ENCODE measurements at regions not wholly inside any gene's neighbourhood (a gene's known extent, or its start where the extent isn't known, plus 50 kb on each side); places are given as distances from the start of the nearest gene placed in this dataset.
"Not testable (repeated sequence)": the region's sequence is repeated elsewhere in the genome, so short reads cannot be mapped to it uniquely, and the experiment has no call there.

DNA sequence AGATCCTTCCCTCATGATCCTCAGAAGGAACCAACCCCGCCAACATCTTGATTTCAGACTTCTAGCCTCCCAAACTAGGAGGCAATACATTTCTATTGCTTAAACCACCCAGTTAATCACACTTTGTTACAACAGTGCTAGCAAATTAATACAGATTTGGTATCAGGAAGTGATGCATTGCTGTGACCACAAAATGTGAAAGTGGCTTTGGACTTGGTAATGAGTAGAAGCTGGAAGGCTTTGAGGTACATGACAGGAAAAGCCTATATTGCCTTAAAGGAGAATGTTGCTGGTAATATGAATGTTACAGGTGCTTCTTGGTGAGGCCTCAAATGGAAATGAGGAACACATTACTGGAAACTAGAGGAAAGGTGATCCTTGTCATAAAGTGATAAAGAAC is 260.3 kb downstream of the SATB2 start:
- Histone ChIP-seq H3K36me3 (no peaks in the 10 kb centered on the region), H3K4me3 (no peak overlapping the region), H3K9me3 (no peaks in the 10 kb centered on the region), H3K27ac (no peak overlapping the region), H3K4me1 (no peaks in the 10 kb centered on the region), H3K27me3 (no peaks in the 10 kb centered on the region)
- DNase-seq (ENCODE audit: low spot score), result no peak
- TF ChIP-seq, protein P1, sequence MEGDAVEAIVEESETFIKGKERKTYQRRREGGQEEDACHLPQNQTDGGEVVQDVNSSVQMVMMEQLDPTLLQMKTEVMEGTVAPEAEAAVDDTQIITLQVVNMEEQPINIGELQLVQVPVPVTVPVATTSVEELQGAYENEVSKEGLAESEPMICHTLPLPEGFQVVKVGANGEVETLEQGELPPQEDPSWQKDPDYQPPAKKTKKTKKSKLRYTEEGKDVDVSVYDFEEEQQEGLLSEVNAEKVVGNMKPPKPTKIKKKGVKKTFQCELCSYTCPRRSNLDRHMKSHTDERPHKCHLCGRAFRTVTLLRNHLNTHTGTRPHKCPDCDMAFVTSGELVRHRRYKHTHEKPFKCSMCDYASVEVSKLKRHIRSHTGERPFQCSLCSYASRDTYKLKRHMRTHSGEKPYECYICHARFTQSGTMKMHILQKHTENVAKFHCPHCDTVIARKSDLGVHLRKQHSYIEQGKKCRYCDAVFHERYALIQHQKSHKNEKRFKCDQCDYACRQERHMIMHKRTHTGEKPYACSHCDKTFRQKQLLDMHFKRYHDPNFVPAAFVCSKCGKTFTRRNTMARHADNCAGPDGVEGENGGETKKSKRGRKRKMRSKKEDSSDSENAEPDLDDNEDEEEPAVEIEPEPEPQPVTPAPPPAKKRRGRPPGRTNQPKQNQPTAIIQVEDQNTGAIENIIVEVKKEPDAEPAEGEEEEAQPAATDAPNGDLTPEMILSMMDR (IDR thresholded peaks at IDR 0.05), result no peak

DNA sequence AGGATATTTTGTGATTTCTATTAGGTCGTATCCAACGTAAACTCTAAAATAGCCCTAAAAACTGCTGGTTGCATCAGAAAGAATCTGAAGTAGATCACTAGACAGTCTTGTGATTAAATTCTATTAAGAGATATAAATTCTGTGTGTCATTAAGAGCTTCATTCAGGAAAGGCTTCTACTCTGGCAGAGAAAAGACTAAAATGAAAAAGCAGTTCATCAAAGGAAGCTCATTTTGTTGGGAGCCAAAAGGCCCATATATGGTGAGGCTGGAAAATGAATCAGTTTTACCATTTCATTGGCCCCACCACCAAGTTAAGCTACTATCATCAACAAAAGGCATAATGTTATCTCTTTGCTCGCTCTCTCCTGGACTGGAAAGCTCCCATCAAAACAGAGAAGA is 261.1 kb downstream of the SATB2 start:
- H3K27ac ChIP-seq, result no peak overlapping the region
- TF ChIP-seq, protein P1 (IDR thresholded peaks at IDR 0.05), result no peak
- H3K4me3 ChIP-seq, result no peak overlapping the region

DNA sequence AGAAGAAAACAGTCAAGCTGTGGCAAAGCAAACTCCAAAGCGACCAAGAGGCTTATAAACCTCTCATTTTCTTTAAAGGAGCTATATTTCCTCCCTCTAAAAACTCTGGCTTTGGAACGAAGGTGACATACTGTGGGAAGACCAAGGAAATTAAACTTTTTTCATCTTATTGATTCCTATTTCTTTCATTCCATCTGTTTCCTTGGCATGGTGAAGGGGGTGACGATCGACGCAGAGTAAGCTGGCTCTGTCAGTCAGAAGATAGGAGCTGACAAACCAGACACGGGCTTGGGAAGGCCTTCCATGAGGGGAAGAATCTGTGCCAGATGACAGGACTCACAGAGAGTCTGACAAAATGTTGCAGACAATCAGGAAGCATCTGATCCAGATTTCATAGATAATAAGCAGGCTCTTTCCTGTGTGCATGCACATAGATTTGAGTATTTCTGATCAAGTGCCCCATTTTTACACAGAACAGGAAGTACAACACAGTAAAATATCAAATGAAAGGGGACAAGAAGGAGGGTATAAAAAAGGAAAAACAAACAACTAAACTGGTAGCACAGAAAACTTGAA is 261.7 kb downstream of the SATB2 start:
- Histone ChIP-seq H3K4me3 (no peak overlapping the region), H3K36me3 (no peaks in the 10 kb centered on the region), H3K4me1 (no peaks in the 10 kb centered on the region), H3K9me3 (no peaks in the 10 kb centered on the region), H3K27me3 (no peaks in the 10 kb centered on the region), H3K27ac (no peak overlapping the region)
- TF ChIP-seq, protein P1 (IDR thresholded peaks at IDR 0.05), result no peak
- DNase-seq (ENCODE audit: low spot score), result no peak

More for the DNA sequence above, 261.1 kb downstream of the SATB2 start:
- Histone ChIP-seq H3K36me3 (no peaks in the 10 kb centered on the region), H3K4me1 (no peaks in the 10 kb centered on the region), H3K9me3 (no peaks in the 10 kb centered on the region), H3K27me3 (no peaks in the 10 kb centered on the region)
- no peak for DNase-seq (ENCODE audit: low spot score)

DNA sequence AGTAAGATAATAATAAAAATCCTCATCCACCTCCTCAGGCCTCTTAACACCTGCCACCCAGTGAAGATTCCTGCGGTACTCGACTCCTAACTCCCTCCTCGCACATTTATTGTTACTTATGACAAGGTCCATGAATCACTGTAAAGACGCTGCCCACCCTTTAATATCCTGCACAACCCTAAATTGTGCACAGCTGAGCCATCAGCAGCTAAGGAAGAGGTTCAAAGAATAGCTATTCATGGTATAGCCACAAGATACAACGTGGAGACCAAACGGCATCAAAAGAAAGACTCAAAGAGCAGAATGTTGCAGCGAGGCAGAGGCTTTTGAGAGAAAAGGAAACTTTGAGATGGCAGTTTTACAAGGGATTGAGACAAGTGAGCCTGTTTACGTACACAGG is 266.3 kb downstream of the SATB2 start:
- no peaks in the 10 kb centered on the region for H3K27me3 ChIP-seq
- H3K4me1 ChIP-seq, result no peaks in the 10 kb centered on the region
- H3K4me3 ChIP-seq, result no peak overlapping the region
- DNase-seq (ENCODE audit: low spot score), result no peak
- TF ChIP-seq, protein P1 (IDR thresholded peaks at IDR 0.05), result no peak
- H3K36me3 ChIP-seq, result no peaks in the 10 kb centered on the region
- H3K27ac ChIP-seq, result no peak overlapping the region
- H3K9me3 ChIP-seq, result no peaks in the 10 kb centered on the region

DNA sequence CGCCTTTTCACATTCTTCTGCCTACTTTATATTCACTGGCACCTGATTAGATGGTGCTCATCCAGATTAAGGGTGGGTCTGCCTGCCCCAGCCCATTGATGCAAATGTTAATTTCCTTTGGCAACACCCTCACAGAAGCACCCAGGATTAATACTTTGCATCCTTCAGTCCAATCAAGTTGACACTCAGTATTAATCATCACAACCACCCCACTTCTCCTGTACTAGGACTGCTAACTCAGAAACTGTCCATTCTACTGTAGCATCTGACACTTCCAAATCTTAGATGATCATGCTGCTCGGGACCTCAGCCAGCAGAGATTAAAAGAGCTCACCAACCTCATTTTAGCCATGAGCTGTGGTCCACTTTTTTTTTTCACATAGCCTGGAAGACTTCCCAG is 268.5 kb downstream of the SATB2 start:
- H3K4me1 ChIP-seq, result no peaks in the 10 kb centered on the region
- no peak overlapping the region for H3K4me3 ChIP-seq
- no peaks in the 10 kb centered on the region for H3K9me3 ChIP-seq
- TF ChIP-seq, protein P1 (IDR thresholded peaks at IDR 0.05), result no peak
- no peak for DNase-seq (ENCODE audit: low spot score)
- H3K36me3 ChIP-seq, result no peaks in the 10 kb centered on the region
- no peak overlapping the region for H3K27ac ChIP-seq
- H3K27me3 ChIP-seq, result no peaks in the 10 kb centered on the region

DNA sequence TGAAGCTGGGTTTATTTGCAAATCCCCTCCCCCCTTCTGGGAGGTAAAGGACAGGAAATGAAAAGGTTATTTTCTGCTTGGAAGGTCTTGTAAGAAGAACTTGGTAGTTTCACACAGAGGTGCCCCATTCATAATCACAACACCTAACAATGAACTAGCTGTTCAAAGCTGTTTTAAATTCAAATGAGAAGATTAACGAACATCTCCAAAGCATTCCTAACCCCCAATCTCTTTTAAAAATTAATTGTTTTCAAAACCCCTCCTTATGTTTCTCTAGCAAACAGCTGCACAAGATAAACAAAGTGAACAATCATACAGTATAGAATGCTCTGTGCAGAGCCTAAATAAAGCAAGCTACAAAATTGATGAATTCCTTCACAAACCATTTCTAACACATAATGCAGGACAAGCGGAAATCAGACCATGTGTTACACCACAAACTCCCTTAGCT is 271.4 kb downstream of the SATB2 start:
- Histone ChIP-seq H3K27ac (no peak overlapping the region), H3K4me3 (no peak overlapping the region), H3K9me3 (no peaks in the 10 kb centered on the region), H3K4me1 (no peaks in the 10 kb centered on the region), H3K36me3 (no peaks in the 10 kb centered on the region), H3K27me3 (no peaks in the 10 kb centered on the region)
- DNase-seq (ENCODE audit: low spot score), result no peak
- TF ChIP-seq, protein P1 (IDR thresholded peaks at IDR 0.05), result no peak

DNA sequence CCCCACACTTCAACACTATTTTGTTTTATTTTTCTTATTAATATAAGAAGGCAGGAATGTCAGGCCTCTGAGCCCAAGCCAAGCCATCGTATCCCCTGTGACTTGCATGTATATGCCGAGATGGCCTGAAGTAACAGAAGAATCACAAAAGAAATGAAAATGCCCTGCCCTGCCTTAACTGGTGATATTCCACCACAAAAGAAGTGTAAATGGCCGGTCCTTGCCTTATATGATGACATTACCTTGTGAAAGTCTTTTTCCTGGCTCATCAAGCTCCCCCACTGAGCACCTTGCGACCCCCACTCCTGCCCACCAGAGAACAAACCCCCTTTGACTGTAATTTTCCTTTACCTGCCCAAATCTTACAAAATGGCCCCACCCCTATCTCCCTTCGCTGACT is 272.6 kb downstream of the SATB2 start:
- H3K27ac ChIP-seq; H3K27me3 ChIP-seq; H3K4me1 ChIP-seq; DNase-seq (ENCODE audit: low spot score); H3K4me3 ChIP-seq; H3K36me3 ChIP-seq; H3K9me3 ChIP-seq: not testable (repeated sequence)

Data from right atrium auricular region (tissue), 2 donors.